ENCODE measurements at regions not wholly inside any gene's neighbourhood (a gene's known extent, or its start where the extent isn't known, plus 50 kb on each side); places are given as distances from the start of the nearest gene placed in this dataset.

- Histone ChIP-seq H3K4me2 (ENCODE audit: low read depth, low read length) (no peak overlapping the region), H2AFZ (ENCODE audit: low read length) (no peak overlapping the region), H3K9me2 (replicated peaks; ENCODE audit: insufficient read depth, low read length) (no peaks in the 10 kb centered on the region), H3K79me2 (ENCODE audit: low read length) (no peaks in the 10 kb centered on the region), H3K36me3 (replicated peaks; ENCODE audit: insufficient read depth, low read length) (no peaks in the 10 kb centered on the region), H3K9ac (ENCODE audit: low read length) (no peak overlapping the region), H3K9me3 (replicated peaks; ENCODE audit: insufficient read depth, low read length) (no peaks in the 10 kb centered on the region), H3K27ac (ENCODE audit: low read length) (no peak overlapping the region), H3F3A (ENCODE audit: insufficient read depth, low read length) (no peaks in the 10 kb centered on the region), H4K20me1 (ENCODE audit: insufficient read depth, low read length) (no peaks in the 10 kb centered on the region), H3K27me3 (replicated peaks; ENCODE audit: insufficient read depth, low read length) (no peaks in the 10 kb centered on the region), H3K4me1 (ENCODE audit: low read length) (peaks cover 11% of the 10 kb centered on the region), H3K4me3 (ENCODE audit: low read length) (no peak overlapping the region)
- no peak for DNase-seq
- TF ChIP-seq CTCF (IDR thresholded peaks at IDR 0.05; ENCODE audit: low read length): no peak
- no peak for TF ChIP-seq EZH2 (optimal IDR thresholded peaks at IDR 0.05; ENCODE audit: low read depth, low read length)
- TF ChIP-seq EZH2phosphoT487 (IDR thresholded peaks at IDR 0.05; ENCODE audit: low read length): no peak
Measured at GRCh38 chr5:58248221-58248620, 211.7 kb downstream of the PLK2 start.

- TF ChIP-seq EZH2 (optimal IDR thresholded peaks at IDR 0.05; ENCODE audit: low read depth, low read length) (no peak), CTCF (IDR thresholded peaks at IDR 0.05; ENCODE audit: low read length) (no peak), EZH2phosphoT487 (IDR thresholded peaks at IDR 0.05; ENCODE audit: low read length) (no peak)
- no peaks in the 10 kb centered on the region for H3K9me3 ChIP-seq (replicated peaks; ENCODE audit: insufficient read depth, low read length)
- no peaks in the 10 kb centered on the region for H3K36me3 ChIP-seq (replicated peaks; ENCODE audit: insufficient read depth, low read length)
- no peaks in the 10 kb centered on the region for H3K79me2 ChIP-seq (ENCODE audit: low read length)
- H3K9ac ChIP-seq (ENCODE audit: low read length): no peak overlapping the region
- no peak overlapping the region for H3K4me3 ChIP-seq (ENCODE audit: low read length)
- DNase-seq: no peak
- H3K27ac ChIP-seq (ENCODE audit: low read length): no peak overlapping the region
- no peak overlapping the region for H2AFZ ChIP-seq (ENCODE audit: low read length)
- H3K27me3 ChIP-seq (replicated peaks; ENCODE audit: insufficient read depth, low read length): no peaks in the 10 kb centered on the region
- H4K20me1 ChIP-seq (ENCODE audit: insufficient read depth, low read length): no peaks in the 10 kb centered on the region
- peaks cover 11% of the 10 kb centered on the region for H3K4me1 ChIP-seq (ENCODE audit: low read length)
- no peaks in the 10 kb centered on the region for H3K9me2 ChIP-seq (replicated peaks; ENCODE audit: insufficient read depth, low read length)
- no peak overlapping the region for H3K4me2 ChIP-seq (ENCODE audit: low read depth, low read length)
- no peaks in the 10 kb centered on the region for H3F3A ChIP-seq (ENCODE audit: insufficient read depth, low read length)
Measured at GRCh38 chr5:58246461-58246944, 213.4 kb downstream of the PLK2 start.

- Histone ChIP-seq H3K9me2 (replicated peaks; ENCODE audit: insufficient read depth, low read length) (no peaks in the 10 kb centered on the region), H3K79me2 (ENCODE audit: low read length) (no peaks in the 10 kb centered on the region), H3K9ac (ENCODE audit: low read length) (no peak overlapping the region), H3K27me3 (replicated peaks; ENCODE audit: insufficient read depth, low read length) (no peaks in the 10 kb centered on the region), H3K36me3 (replicated peaks; ENCODE audit: insufficient read depth, low read length) (no peaks in the 10 kb centered on the region), H3K4me3 (ENCODE audit: low read length) (no peak overlapping the region), H4K20me1 (ENCODE audit: insufficient read depth, low read length) (no peaks in the 10 kb centered on the region), H3F3A (ENCODE audit: insufficient read depth, low read length) (no peaks in the 10 kb centered on the region), H3K9me3 (replicated peaks; ENCODE audit: insufficient read depth, low read length) (no peaks in the 10 kb centered on the region), H3K4me2 (ENCODE audit: low read depth, low read length) (no peak overlapping the region), H3K4me1 (ENCODE audit: low read length) (peaks cover 11% of the 10 kb centered on the region), H3K27ac (ENCODE audit: low read length) (no peak overlapping the region), H2AFZ (ENCODE audit: low read length) (no peak overlapping the region)
- no peak for TF ChIP-seq CTCF (IDR thresholded peaks at IDR 0.05; ENCODE audit: low read length)
- no peak for TF ChIP-seq EZH2phosphoT487 (IDR thresholded peaks at IDR 0.05; ENCODE audit: low read length)
- no peak for TF ChIP-seq EZH2 (optimal IDR thresholded peaks at IDR 0.05; ENCODE audit: low read depth, low read length)
- DNase-seq: no peak
Measured at GRCh38 chr5:58245476-58245840, 214.4 kb downstream of the PLK2 start.

Measured in MM.1S (cell line).